GM12873 (cell line): ENCODE measurements at regions not wholly inside any gene's neighbourhood (a gene's known extent, or its start where the extent isn't known, plus 50 kb on each side); places are given as distances from the start of the nearest gene placed in this dataset.

Experiments
- CTCF ChIP-seq: IDR thresholded peaks from 2 replicates; pipeline ENCODE4 v1.5.1; 2012; ENCODE audit warnings: low read depth, mild to moderate bottlenecking, moderate library complexity, low read length, control low read depth; ENCODE audit not compliant: insufficient read depth; ENCODE audit errors: missing control alignments

GRCh38 chr4:66357316-66357715, 687.0 kb upstream of the EPHA5 start:
- TF ChIP-seq CTCF: no peak

- TF ChIP-seq CTCF: no peak
These were observed 685.0 kb upstream of the EPHA5 start for GRCh38 chr4:66355328-66355727.

GRCh38 chr4:66351761-66352160, 681.5 kb upstream of the EPHA5 start:
- TF ChIP-seq CTCF: no peak

GRCh38 chr4:66340286-66340893, 670.1 kb upstream of the EPHA5 start:
- TF ChIP-seq CTCF: no peak

GRCh38 chr4:66339007-66339406, 668.7 kb upstream of the EPHA5 start:
- no peak for TF ChIP-seq CTCF

- no peak for TF ChIP-seq CTCF
These were observed 661.5 kb upstream of the EPHA5 start for GRCh38 chr4:66331761-66332160.

GRCh38 chr4:66330125-66330524, 659.8 kb upstream of the EPHA5 start:
- TF ChIP-seq CTCF: no peak
